Heart left ventricle (tissue), 13 donors: ENCODE measurements at regions not wholly inside any gene's neighbourhood (a gene's known extent, or its start where the extent isn't known, plus 50 kb on each side); places are given as distances from the start of the nearest gene placed in this dataset.

Experiments
- CTCF ChIP-seq, 12 donors: fragments of 200-600 bp; sonication (generic) in 4 of 12; IDR thresholded peaks; one replicate each; pipeline versions ENCODE4 v1.5.0 to v1.8.0; 2018 to 2022; ENCODE audit warnings: antibody characterized with exemption in 12 of 12, mild to moderate bottlenecking in 5 of 12
- POLR2A ChIP-seq, 2 donors: fragments of 450-650 bp; IDR thresholded peaks; one replicate each; pipeline ENCODE4 v1.6.1; 2017; ENCODE audit warnings: antibody characterized with exemption in 2 of 2, mild to moderate bottlenecking in 2 of 2, moderate library complexity in 2 of 2
- donor health status: ischemic (EF 13 %, LVEDD 7.1; RV severe dilation, severe dysfunction).
- donor health status: DM: no; HTN: yes; CAD: no.
- donor health status: DM: no; HTN: no; CAD: no.
- donor health status: ischemic (EF 25% LVEDD 6.9; RV normal size, moderate dysfunction).
- donor health status: ischemic (EF 25% LVEDD 5.7; RV mildly dilated, moderate dysfunction).
- donor health status: ischemic (EF 35%, LVEDD 5.7; RV mildly dilated, moderate dysfunction).
- donor health status: nonischemic (EF 11% LVEDD 7.7; RV severe dilation, severe dysfunction).
- donor health status: DM: yes; HTN: yes; CAD: no.
- donor health status: PGD.
- donor health status: ischemic (EF 29% LVEDD 5.4; RV normal size, mild dysfunction).
- donor health status: nonischemic (EF 23%, LVEDD 6.1; RV moderate dilation, normal function).

- TF ChIP-seq CTCF (IDR thresholded peaks at IDR 0.05) (no peak), POLR2A (IDR thresholded peaks at IDR 0.05) (no peak)
Measured at GRCh38 chr2:56515399-56515798, 331.6 kb downstream of the CCDC85A start.
